Stimulated activated naive B cell treated with anti-CD40 and anti-IgM and Interleukin-4, amounts not matched to agents 10 μg/mL and 1 μg/mL and 100 μg/mL, for 72 hours (primary cell): ENCODE measurements at regions not wholly inside any gene's neighbourhood (a gene's known extent, or its start where the extent isn't known, plus 50 kb on each side); places are given as distances from the start of the nearest gene placed in this dataset.

ENCODE experiments used
- ATAC-seq, 2 donors: fragments of 150-1000 bp; cut with Tn5 transposase; replicated peaks; 2 replicates each; pipeline ENCODE4 v1.10.0; 2021; ENCODE audit warnings: moderate library complexity in 1 of 2
- DNase-seq: peaks from one replicate; pipeline ENCODE4 v3.0.0; 2021
- H3K27ac Mint-ChIP-seq: one replicate; pipeline ENCODE4 v1.8.0; 2022; ENCODE audit warnings: mild to moderate bottlenecking, mixed read lengths
- H3K27me3 Mint-ChIP-seq, 2 donors: one replicate each; pipeline ENCODE4 v1.8.0; 2022; ENCODE audit warnings: mixed read lengths in 2 of 2
- H3K36me3 Mint-ChIP-seq, 2 donors: one replicate each; pipeline ENCODE4 v1.8.0; 2022; ENCODE audit warnings: mixed read lengths in 2 of 2, mild to moderate bottlenecking in 1 of 2
- H3K4me1 Mint-ChIP-seq, 2 donors: one replicate each; pipeline ENCODE4 v1.8.0; 2022; ENCODE audit warnings: mixed read lengths in 2 of 2, mild to moderate bottlenecking in 1 of 2
- H3K4me3 Mint-ChIP-seq, 2 donors: one replicate each; pipeline ENCODE4 v1.8.0; 2022; ENCODE audit warnings: mild to moderate bottlenecking in 2 of 2, mixed read lengths in 2 of 2, moderate library complexity in 1 of 2
- H3K9me3 Mint-ChIP-seq, 2 donors: one replicate each; pipeline ENCODE4 v1.8.0; 2022; ENCODE audit warnings: mixed read lengths in 2 of 2, mild to moderate bottlenecking in 1 of 2

GRCh38 chr10:85213493-85213892 lies 885.1 kb downstream of the CCSER2 start:
- ATAC-seq (no peak), DNase-seq (no peak)
- Mint-ChIP-seq H3K36me3 (no peaks in the 10 kb centered on the region), H3K9me3 (peaks cover 1 to 4% of the 10 kb centered on the region in 2 donors), H3K27ac (no peak overlapping the region), H3K4me3 (no peak overlapping the region), H3K4me1 (no peaks in the 10 kb centered on the region), H3K27me3 (no peaks in the 10 kb centered on the region)

GRCh38 chr10:85222300-85222699 lies 893.9 kb downstream of the CCSER2 start:
- ATAC-seq: no peak
- Mint-ChIP-seq H3K4me3 (no peak overlapping the region), H3K4me1 (peaks cover 0 to 2% of the 10 kb centered on the region in 2 donors), H3K9me3 (peaks cover 0 to 4% of the 10 kb centered on the region in 2 donors), H3K27ac (no peak overlapping the region), H3K27me3 (no peaks in the 10 kb centered on the region), H3K36me3 (no peaks in the 10 kb centered on the region)
- DNase-seq: no peak

GRCh38 chr10:85224366-85224940 lies 896.1 kb downstream of the CCSER2 start:
- Mint-ChIP-seq H3K4me3 (no peak overlapping the region), H3K9me3 (peaks cover 0 to 1% of the 10 kb centered on the region in 2 donors)

GRCh38 chr10:85225311-85225710 lies 896.9 kb downstream of the CCSER2 start:
- Mint-ChIP-seq H3K4me3 (no peak overlapping the region), H3K36me3 (no peaks in the 10 kb centered on the region), H3K4me1 (peaks cover 0 to 2% of the 10 kb centered on the region in 2 donors), H3K9me3 (peaks cover 0 to 1% of the 10 kb centered on the region in 2 donors), H3K27ac (no peak overlapping the region), H3K27me3 (no peaks in the 10 kb centered on the region)
- no peak for DNase-seq
- ATAC-seq: no peak

More at GRCh38 chr10:85224366-85224940, 896.1 kb downstream of the CCSER2 start:
- H3K27me3 Mint-ChIP-seq: no peaks in the 10 kb centered on the region
- H3K36me3 Mint-ChIP-seq: no peaks in the 10 kb centered on the region
- ATAC-seq (no peak), DNase-seq (no peak)
- peaks cover 0 to 2% of the 10 kb centered on the region in 2 donors for H3K4me1 Mint-ChIP-seq
- no peak overlapping the region for H3K27ac Mint-ChIP-seq

GRCh38 chr10:85226596-85226995 lies 898.2 kb downstream of the CCSER2 start:
- no peak for ATAC-seq
- H3K36me3 Mint-ChIP-seq: no peaks in the 10 kb centered on the region
- no peak overlapping the region for H3K4me3 Mint-ChIP-seq
- H3K9me3 Mint-ChIP-seq: peaks cover 0 to 1% of the 10 kb centered on the region in 2 donors
- no peak overlapping the region for H3K27ac Mint-ChIP-seq
- DNase-seq: no peak
- H3K4me1 Mint-ChIP-seq: peaks cover 0 to 2% of the 10 kb centered on the region in 2 donors
- no peaks in the 10 kb centered on the region for H3K27me3 Mint-ChIP-seq

GRCh38 chr10:85228726-85229125 lies 900.3 kb downstream of the CCSER2 start:
- H3K36me3 Mint-ChIP-seq: no peaks in the 10 kb centered on the region
- no peaks in the 10 kb centered on the region for H3K27me3 Mint-ChIP-seq
- H3K4me1 Mint-ChIP-seq: no peaks in the 10 kb centered on the region
- H3K27ac Mint-ChIP-seq: no peak overlapping the region
- ATAC-seq (no peak), DNase-seq (no peak)
- peaks cover 0 to 1% of the 10 kb centered on the region in 2 donors for H3K9me3 Mint-ChIP-seq
- H3K4me3 Mint-ChIP-seq: no peak overlapping the region

- H3K9me3 Mint-ChIP-seq: peaks cover 0 to 1% of the 10 kb centered on the region in 2 donors
- H3K27me3 Mint-ChIP-seq: no peaks in the 10 kb centered on the region
- ATAC-seq (no peak), DNase-seq (no peak)
- H3K27ac Mint-ChIP-seq: no peak overlapping the region
- H3K4me1 Mint-ChIP-seq: no peaks in the 10 kb centered on the region
- no peaks in the 10 kb centered on the region for H3K36me3 Mint-ChIP-seq
- no peak overlapping the region for H3K4me3 Mint-ChIP-seq
Measured at GRCh38 chr10:85231534-85232270, 903.3 kb downstream of the CCSER2 start.

GRCh38 chr10:85235258-85235657 lies 906.9 kb downstream of the CCSER2 start:
- ATAC-seq (no peak), DNase-seq (no peak)
- H3K4me1 Mint-ChIP-seq: no peaks in the 10 kb centered on the region
- no peaks in the 10 kb centered on the region for H3K27me3 Mint-ChIP-seq
- H3K4me3 Mint-ChIP-seq: no peak overlapping the region
- no peaks in the 10 kb centered on the region for H3K36me3 Mint-ChIP-seq
- H3K27ac Mint-ChIP-seq: no peak overlapping the region
- H3K9me3 Mint-ChIP-seq: peaks cover 2 to 5% of the 10 kb centered on the region in 2 donors

GRCh38 chr10:85238676-85239075 lies 910.3 kb downstream of the CCSER2 start:
- ATAC-seq (no peak), DNase-seq (no peak)
- Mint-ChIP-seq H3K9me3 (peaks cover 2 to 5% of the 10 kb centered on the region in 2 donors), H3K4me1 (no peaks in the 10 kb centered on the region), H3K27me3 (no peaks in the 10 kb centered on the region), H3K4me3 (no peak overlapping the region), H3K36me3 (no peaks in the 10 kb centered on the region), H3K27ac (no peak overlapping the region)

GRCh38 chr10:85250304-85250703 lies 921.9 kb downstream of the CCSER2 start:
- peaks cover 0 to 3% of the 10 kb centered on the region in 2 donors for H3K27me3 Mint-ChIP-seq
- H3K4me3 Mint-ChIP-seq: no peak overlapping the region
- H3K4me1 Mint-ChIP-seq: no peaks in the 10 kb centered on the region
- H3K9me3 Mint-ChIP-seq: peaks cover 1 to 4% of the 10 kb centered on the region in 2 donors
- no peak for DNase-seq
- H3K27ac Mint-ChIP-seq: no peak overlapping the region
- no peaks in the 10 kb centered on the region for H3K36me3 Mint-ChIP-seq
- ATAC-seq: no peak

GRCh38 chr10:85256481-85256880 lies 928.1 kb downstream of the CCSER2 start:
- Mint-ChIP-seq H3K36me3 (no peaks in the 10 kb centered on the region), H3K27me3 (no peaks in the 10 kb centered on the region), H3K27ac (no peak overlapping the region), H3K4me1 (no peaks in the 10 kb centered on the region), H3K4me3 (no peak overlapping the region), H3K9me3 (peaks cover 0 to 3% of the 10 kb centered on the region in 2 donors)
- DNase-seq (no peak), ATAC-seq (no peak)

GRCh38 chr10:85259908-85260307 lies 931.5 kb downstream of the CCSER2 start:
- DNase-seq (no peak), ATAC-seq (no peak)
- H3K27ac Mint-ChIP-seq: no peak overlapping the region
- H3K9me3 Mint-ChIP-seq: peaks cover 0 to 3% of the 10 kb centered on the region in 2 donors
- no peaks in the 10 kb centered on the region for H3K27me3 Mint-ChIP-seq
- H3K4me1 Mint-ChIP-seq: no peaks in the 10 kb centered on the region
- no peaks in the 10 kb centered on the region for H3K36me3 Mint-ChIP-seq
- no peak overlapping the region for H3K4me3 Mint-ChIP-seq

GRCh38 chr10:85262992-85263391 lies 934.6 kb downstream of the CCSER2 start:
- no peak overlapping the region for H3K27ac Mint-ChIP-seq
- H3K36me3 Mint-ChIP-seq: no peaks in the 10 kb centered on the region
- H3K27me3 Mint-ChIP-seq: no peaks in the 10 kb centered on the region
- H3K4me1 Mint-ChIP-seq: no peaks in the 10 kb centered on the region
- ATAC-seq: no peak
- no peaks in the 10 kb centered on the region for H3K9me3 Mint-ChIP-seq
- no peak for DNase-seq
- H3K4me3 Mint-ChIP-seq: no peak overlapping the region

- Mint-ChIP-seq H3K36me3 (no peaks in the 10 kb centered on the region), H3K27me3 (no peaks in the 10 kb centered on the region), H3K4me1 (no peaks in the 10 kb centered on the region), H3K4me3 (no peak overlapping the region), H3K9me3 (peaks cover 0 to 4% of the 10 kb centered on the region in 2 donors), H3K27ac (no peak overlapping the region)
- ATAC-seq (no peak), DNase-seq (no peak)
Measured at GRCh38 chr10:85265121-85265520, 936.7 kb downstream of the CCSER2 start.

- H3K27me3 Mint-ChIP-seq: no peaks in the 10 kb centered on the region
- peaks cover 6 to 9% of the 10 kb centered on the region in 2 donors for H3K9me3 Mint-ChIP-seq
- H3K4me3 Mint-ChIP-seq: no peak overlapping the region
- H3K27ac Mint-ChIP-seq: no peak overlapping the region
- DNase-seq (no peak), ATAC-seq (no peak)
- H3K4me1 Mint-ChIP-seq: no peaks in the 10 kb centered on the region
- H3K36me3 Mint-ChIP-seq: no peaks in the 10 kb centered on the region
Measured at GRCh38 chr10:85266808-85267207, 938.4 kb downstream of the CCSER2 start.
